GM23338 (cell line): ENCODE measurements at regions not wholly inside any gene's neighbourhood (a gene's known extent, or its start where the extent isn't known, plus 50 kb on each side); places are given as distances from the start of the nearest gene placed in this dataset.

Experiments
- ATAC-seq: fragments of 200-7000 bp; cut with Tn5 transposase; 3 replicates; pipeline ENCODE4 v1.9.1; 2020
- DNase-seq: peaks from one replicate; pipeline ENCODE4 v3.0.0-alpha.2; 2015; ENCODE audit warnings: low spot score
- H2AFZ ChIP-seq: fragments of 200-600 bp; sonication (generic); 2 replicates; pipeline ENCODE4 v1.8.0; 2016; ENCODE audit warnings: antibody characterized with exemption, mild to moderate bottlenecking, moderate library complexity
- H3F3A ChIP-seq: fragments of 200-600 bp; sonication (generic); replicated peaks from 2 replicates; pipeline ENCODE4 v1.8.0; 2017; ENCODE audit warnings: antibody characterized with exemption, mixed run types, low read depth
- H3K27ac ChIP-seq: fragments of 200-600 bp; sonication (generic); 2 replicates; pipeline ENCODE4 v1.6.1; 2016; ENCODE audit warnings: low read depth
- H3K27me3 ChIP-seq: fragments of 200-600 bp; sonication (generic); 2 replicates; pipeline ENCODE4 v1.8.0; 2016; ENCODE audit warnings: mild to moderate bottlenecking, mixed run types, moderate library complexity; ENCODE audit not compliant: insufficient read depth
- H3K36me3 ChIP-seq: fragments of 200-600 bp; sonication (generic); 2 replicates; pipeline ENCODE4 v1.8.0; 2016; ENCODE audit warnings: mild to moderate bottlenecking; ENCODE audit not compliant: insufficient read depth
- H3K4me1 ChIP-seq: fragments of 200-600 bp; sonication (generic); 2 replicates; pipeline ENCODE4 v1.8.0; 2016; ENCODE audit warnings: mild to moderate bottlenecking, moderate library complexity; ENCODE audit not compliant: insufficient read depth
- H3K4me2 ChIP-seq: fragments of 200-600 bp; sonication (generic); 2 replicates; pipeline ENCODE4 v1.7.1; 2017; ENCODE audit warnings: mixed run types
- H3K4me3 ChIP-seq: fragments of 200-600 bp; sonication (generic); 2 replicates; pipeline ENCODE4 v1.6.1; 2016; ENCODE audit warnings: mixed run types
- H3K79me2 ChIP-seq: fragments of 200-600 bp; sonication (generic); replicated peaks from 2 replicates; pipeline ENCODE4 v1.8.0; 2017; ENCODE audit warnings: mild to moderate bottlenecking; ENCODE audit not compliant: insufficient read depth
- H3K9me2 ChIP-seq: fragments of 200-600 bp; sonication (generic); 2 replicates; pipeline ENCODE4 v1.8.0; 2017; ENCODE audit not compliant: insufficient read depth
- H4K20me1 ChIP-seq: fragments of 200-600 bp; sonication (generic); replicated peaks from 2 replicates; pipeline ENCODE4 v1.8.0; 2017; ENCODE audit warnings: mild to moderate bottlenecking; ENCODE audit not compliant: insufficient read depth
- H3K27ac Mint-ChIP-seq: 2 replicates; pipeline ENCODE4 v1.8.0; 2020; ENCODE audit warnings: inconsistent platforms, mild to moderate bottlenecking, moderate library complexity, mixed read lengths
- H3K27me3 Mint-ChIP-seq: 3 replicates; pipeline ENCODE4 v1.8.0; 2022; ENCODE audit warnings: low read depth, mild to moderate bottlenecking, moderate library complexity, mixed read lengths, inconsistent platforms; ENCODE audit not compliant: insufficient read depth, poor library complexity
- H3K36me3 Mint-ChIP-seq: 3 replicates; pipeline ENCODE4 v1.8.0; 2021; ENCODE audit warnings: low read depth, mild to moderate bottlenecking, inconsistent platforms, moderate library complexity, mixed read lengths
- H3K4me1 Mint-ChIP-seq: 3 replicates; pipeline ENCODE4 v1.8.0; 2020; ENCODE audit warnings: mild to moderate bottlenecking, inconsistent platforms, mixed read lengths
- H3K4me3 Mint-ChIP-seq: 3 replicates; pipeline ENCODE4 v1.8.0; 2021; ENCODE audit warnings: moderate library complexity, mild to moderate bottlenecking, inconsistent platforms, mixed read lengths
- H3K9me3 Mint-ChIP-seq: 3 replicates; pipeline ENCODE4 v1.8.0; 2020; ENCODE audit warnings: moderate library complexity, mild to moderate bottlenecking, inconsistent platforms, mixed read lengths
- CREB1 ChIP-seq: fragments of 250-450 bp; sonication (Bioruptor Pico); IDR thresholded peaks from 2 replicates; pipeline ENCODE4 v1.5.0; 2020; ENCODE audit warnings: low read depth, mild to moderate bottlenecking, moderate library complexity
- JUNB ChIP-seq: IDR thresholded peaks from one replicate; pipeline ENCODE4 v1.6.1; 2016; ENCODE audit warnings: antibody characterized with exemption; ENCODE audit not compliant: unreplicated experiment
- NANOG ChIP-seq: IDR thresholded peaks from 2 replicates; pipeline ENCODE4 v1.6.1; 2016; ENCODE audit warnings: antibody characterized with exemption, borderline replicate concordance
- POLR2AphosphoS5 ChIP-seq: IDR thresholded peaks from 2 replicates; pipeline ENCODE4 v1.6.1; 2016; ENCODE audit warnings: antibody characterized with exemption, low read depth
- REST ChIP-seq: IDR thresholded peaks from one replicate; pipeline ENCODE4 v1.6.1; 2018; ENCODE audit warnings: antibody characterized with exemption; ENCODE audit not compliant: unreplicated experiment
- ZNF114 ChIP-seq: fragments of 250-450 bp; sonication (Bioruptor Pico); IDR thresholded peaks from 2 replicates; pipeline ENCODE4 v1.5.0; 2020; ENCODE audit warnings: mild to moderate bottlenecking, moderate library complexity
- ZNF462 ChIP-seq: fragments of 250-450 bp; sonication (Bioruptor Pico); IDR thresholded peaks from 2 replicates; pipeline ENCODE4 v1.5.0; 2020; ENCODE audit warnings: mild to moderate bottlenecking, moderate library complexity

- TF ChIP-seq ZNF462 (CRISPR knock-in tag) (no peak), REST (no peak), CREB1 (CRISPR knock-in tag) (no peak), JUNB (no peak)
Measured at GRCh38 chr13:72400856-72401255, 326.6 kb downstream of the MZT1 start (continued).

- H3K4me3 Mint-ChIP-seq, result no peak overlapping the region
- peaks cover 16% of the 10 kb centered on the region for H3K4me1 ChIP-seq
- TF ChIP-seq ZNF114 (CRISPR knock-in tag), result no peak
- no peak for TF ChIP-seq POLR2AphosphoS5
- TF ChIP-seq ZNF462 (CRISPR knock-in tag), result no peak
- TF ChIP-seq NANOG, result no peak
Measured at GRCh38 chr13:72399351-72399750, 328.1 kb downstream of the MZT1 start.

More at GRCh38 chr13:72399351-72399750, 328.1 kb downstream of the MZT1 start:
- Histone ChIP-seq H3K27me3 (no peaks in the 10 kb centered on the region), H4K20me1 (no peaks in the 10 kb centered on the region), H3K4me2 (no peak overlapping the region), H3K9me2 (no peaks in the 10 kb centered on the region; the same call in 1 of the 2 replicates), H2AFZ (no peak overlapping the region), H3K79me2 (no peaks in the 10 kb centered on the region), H3F3A (no peaks in the 10 kb centered on the region), H3K27ac (no peak overlapping the region), H3K36me3 (no peaks in the 10 kb centered on the region), H3K4me3 (no peak overlapping the region)
- ATAC-seq, result no peak
- Mint-ChIP-seq H3K27ac (no peak overlapping the region), H3K36me3 (no peaks in the 10 kb centered on the region), H3K4me1 (peaks cover 17% of the 10 kb centered on the region), H3K27me3 (no peaks in the 10 kb centered on the region), H3K9me3 (no peaks in the 10 kb centered on the region)
- DNase-seq, result no peak
